NCI-H2081 (cell line): ENCODE measurements at regions not wholly inside any gene's neighbourhood (a gene's known extent, or its start where the extent isn't known, plus 50 kb on each side); places are given as distances from the start of the nearest gene placed in this dataset.

Experiments used
- DNase-seq, 2 experiments: peaks; one replicate each; lab custom pipeline; 2025; lab: John Stamatoyannopoulos, UW

DNA sequence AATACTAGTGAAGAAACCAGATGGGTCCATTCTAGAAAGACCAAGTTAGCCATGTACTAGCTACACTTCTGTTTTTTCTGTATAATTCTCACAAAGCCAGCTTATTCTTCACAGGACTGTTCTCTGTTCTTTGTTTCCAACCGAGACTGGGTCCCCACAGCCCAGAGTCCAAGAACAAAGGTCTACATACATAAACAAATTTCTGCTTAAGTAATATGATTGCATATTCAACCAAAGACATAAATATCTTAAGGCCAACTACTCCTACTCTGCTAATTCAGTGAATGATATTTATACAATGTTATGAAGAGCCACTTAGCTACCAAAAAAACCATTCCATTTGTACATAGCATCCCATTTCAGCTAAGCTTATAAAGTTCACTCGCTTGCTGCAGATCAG lies 299.8 kb upstream of the CCDC54 start:
- no peak for DNase-seq

DNA sequence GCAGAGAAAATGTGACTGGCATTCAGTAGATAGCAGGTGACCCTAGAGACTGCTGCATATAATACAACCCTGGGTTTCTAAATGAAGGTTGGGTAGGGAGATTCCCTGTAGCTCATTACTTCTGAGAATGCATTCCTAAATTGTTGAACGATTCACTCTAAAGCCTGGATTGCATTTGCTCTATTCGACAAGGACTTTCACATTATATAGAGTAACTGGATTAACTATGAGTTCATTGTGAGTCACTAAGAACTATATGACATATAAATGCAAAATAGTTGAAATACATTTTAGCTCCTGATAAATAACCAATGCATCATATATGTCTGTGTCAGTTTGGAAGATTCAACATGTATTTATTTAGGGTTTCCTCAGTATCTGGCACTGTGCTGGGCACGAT lies 294.7 kb upstream of the CCDC54 start:
- DNase-seq, result no peak

DNA sequence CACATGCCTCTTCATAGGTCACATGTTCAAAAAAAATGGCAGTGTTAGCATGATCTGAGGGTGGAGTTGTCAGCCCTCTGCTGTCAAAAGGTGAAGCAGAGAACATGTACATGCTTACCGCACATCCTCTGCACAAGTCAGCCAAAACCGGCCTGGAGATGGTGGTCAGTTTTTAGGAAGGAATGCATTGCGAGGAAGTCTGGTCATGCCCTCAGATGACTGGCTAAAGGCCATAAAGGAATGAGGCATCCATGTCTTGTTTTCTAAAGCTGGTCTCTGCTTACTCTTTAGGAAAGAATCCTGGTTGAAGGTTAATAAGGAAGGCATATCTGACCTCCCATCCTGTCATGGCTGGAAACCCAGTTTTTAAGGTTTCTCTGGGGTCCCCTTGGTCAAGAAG lies 292.0 kb upstream of the CCDC54 start:
- no peak for DNase-seq

DNA sequence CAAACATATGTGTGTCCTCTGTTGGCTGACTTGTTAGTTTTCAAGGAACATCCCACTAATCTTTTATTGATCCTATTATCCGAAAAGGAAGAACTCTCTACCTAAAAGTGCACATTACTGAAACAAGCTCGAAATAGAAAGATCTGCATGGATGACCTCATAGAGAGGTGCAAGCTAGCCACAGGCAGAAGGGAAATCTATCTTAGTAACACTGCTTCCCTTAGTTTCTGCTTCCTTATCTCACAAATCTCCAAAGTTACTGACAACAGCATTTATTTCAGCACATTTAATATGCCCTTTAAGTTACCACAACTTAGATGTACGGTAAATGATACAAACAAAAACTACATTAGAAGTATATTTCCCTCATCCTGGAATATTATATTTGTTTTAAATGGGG lies 285.1 kb upstream of the CCDC54 start:
- DNase-seq, result no peak

DNA sequence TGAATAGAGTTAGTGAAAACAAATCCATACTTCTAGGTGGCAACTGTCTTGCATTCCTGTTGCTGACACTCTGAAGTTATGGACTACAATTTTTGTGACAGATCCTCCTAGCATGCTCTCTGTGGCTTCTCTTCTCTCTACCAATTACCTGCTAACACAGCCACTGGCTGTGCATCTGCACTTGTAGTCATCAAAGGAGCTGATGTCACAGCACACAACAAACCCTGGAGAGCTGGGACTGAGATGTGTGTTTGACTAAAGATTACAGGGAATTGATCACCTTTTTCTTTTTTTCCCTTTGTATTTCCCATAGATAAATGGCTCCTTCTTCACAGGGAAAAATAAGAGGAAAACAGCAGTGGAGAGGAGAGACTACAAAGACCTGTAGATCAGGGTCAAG lies 278.4 kb upstream of the CCDC54 start:
- DNase-seq, result no peak

DNA sequence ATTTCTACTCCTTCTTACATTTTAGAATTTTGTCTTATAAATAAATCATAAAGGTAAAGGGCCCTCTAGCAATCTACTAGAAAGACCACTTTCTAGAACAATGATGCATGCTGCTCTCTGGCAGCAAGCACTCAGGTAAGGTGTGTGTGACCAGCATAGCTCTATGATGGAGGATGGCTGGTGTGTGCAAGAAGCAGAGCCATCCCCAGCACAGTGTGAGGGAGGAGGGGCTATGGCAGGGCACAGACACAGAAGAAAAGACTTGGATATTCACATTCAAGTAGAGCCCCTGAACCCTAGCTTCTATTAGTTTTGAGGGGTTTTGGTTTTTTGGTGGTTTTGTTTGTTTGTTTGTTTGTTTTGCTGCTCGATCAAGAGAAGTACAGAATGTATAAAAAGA lies 277.1 kb upstream of the CCDC54 start:
- DNase-seq, result no peak

DNA sequence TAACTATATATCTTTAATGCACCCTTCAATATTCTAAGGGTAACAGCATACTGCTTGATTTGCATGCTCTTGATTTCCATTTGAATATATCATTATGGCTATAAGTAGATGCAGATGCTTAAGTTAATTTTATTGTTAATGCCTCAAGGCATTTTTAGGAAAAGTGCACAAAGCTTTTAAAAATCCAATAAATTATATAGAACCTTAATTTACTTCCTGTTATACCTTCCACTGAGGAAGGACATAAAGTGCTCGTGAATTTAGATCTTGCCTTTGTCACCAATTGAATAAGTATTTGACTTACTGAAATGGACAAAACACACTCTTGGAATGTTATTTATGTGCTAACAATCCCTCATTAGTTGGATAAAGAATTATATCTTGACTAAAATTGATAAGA lies 276.7 kb upstream of the CCDC54 start:
- no peak for DNase-seq

DNA sequence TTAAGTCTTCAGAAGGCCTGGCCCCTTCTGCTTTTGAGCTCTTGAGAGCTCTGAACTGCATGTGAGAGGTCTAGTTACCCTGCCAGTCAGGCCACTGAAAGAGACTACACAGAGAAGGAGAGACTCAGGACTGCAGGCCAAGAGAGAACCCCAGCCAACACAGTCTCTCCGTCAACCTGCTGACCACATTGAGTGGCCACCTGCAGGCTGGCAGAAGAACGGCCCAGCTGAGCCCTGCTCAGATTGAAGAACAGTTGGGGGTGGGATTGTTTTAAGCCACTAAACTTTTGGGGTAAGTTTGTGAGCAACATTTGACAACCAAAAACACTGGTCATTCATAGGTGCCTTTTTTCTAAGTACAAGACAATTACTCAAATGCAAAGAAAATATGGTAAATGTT lies 273.5 kb upstream of the CCDC54 start:
- no peak for DNase-seq

DNA sequence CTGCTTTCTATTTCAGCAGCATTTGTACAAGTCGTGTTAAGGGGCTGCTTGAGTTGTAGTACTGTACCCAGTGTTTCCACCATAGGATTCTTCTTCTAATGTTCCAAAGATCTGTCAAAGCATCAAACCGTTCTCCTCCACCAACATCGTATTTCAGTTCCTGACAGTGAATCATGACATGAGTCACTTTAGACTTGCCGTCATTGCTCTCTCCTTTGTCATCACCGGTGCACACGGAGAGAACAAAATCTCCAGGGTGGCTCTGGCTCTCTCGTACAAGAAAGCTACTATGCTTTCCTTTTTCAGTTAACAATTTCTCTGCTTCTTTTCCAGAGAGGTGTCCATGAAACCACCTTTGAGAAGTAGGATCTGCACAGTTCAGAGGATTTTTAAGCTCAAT lies 270.9 kb upstream of the CCDC54 start:
- no peak for DNase-seq

DNA sequence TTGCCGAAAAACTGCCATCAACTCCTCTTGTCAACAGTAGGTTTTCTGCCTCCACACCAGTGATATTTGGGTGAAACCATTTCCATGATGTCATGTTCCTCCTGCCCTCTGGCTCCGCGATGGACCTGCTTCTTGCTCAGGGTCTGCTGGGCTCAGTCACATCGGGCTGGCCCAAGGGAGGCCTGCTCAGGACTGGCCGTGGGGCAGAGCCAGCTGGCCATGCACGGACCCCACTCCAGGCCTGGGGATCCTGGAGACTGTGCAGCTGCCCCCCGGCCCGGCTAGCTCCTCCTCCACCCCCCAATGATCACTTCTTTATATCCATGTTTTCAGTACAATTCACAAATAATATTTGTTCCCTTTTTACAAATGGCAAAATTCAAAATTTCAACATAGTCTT lies 270.3 kb upstream of the CCDC54 start:
- DNase-seq, result no peak

DNA sequence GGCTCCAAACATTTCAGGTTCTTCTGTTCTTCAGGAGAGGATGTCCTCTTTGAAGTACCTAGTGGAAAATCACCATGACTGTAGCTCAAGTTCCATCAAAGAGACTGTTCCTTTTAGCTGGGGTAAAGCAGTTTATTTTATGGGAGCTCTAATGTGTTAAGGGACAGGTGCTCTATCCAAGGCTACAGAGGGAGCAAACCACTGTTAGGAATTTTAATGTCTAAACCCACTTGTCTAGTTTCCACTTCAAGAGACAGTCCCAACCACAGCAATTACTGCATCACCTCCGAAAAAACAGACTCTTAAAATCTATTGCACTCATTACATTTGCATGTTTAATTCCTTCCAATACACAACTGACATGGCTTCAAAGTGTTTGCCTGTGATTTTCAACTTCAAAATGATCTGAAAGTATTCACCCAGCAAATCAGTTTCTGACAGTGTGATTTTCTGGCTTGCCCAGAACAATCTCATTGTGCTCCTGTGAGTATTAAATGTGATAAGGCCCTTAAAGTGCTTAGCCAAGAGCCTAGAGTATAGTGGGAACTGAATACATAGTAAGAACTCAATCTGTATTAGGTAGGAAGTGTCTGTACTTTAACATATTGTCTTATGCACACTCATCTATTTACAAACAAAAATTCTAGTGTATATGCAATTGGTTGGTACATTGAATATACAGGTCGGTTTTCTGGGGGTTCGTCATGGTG lies 266.5 kb upstream of the CCDC54 start:
- no peak for DNase-seq

DNA sequence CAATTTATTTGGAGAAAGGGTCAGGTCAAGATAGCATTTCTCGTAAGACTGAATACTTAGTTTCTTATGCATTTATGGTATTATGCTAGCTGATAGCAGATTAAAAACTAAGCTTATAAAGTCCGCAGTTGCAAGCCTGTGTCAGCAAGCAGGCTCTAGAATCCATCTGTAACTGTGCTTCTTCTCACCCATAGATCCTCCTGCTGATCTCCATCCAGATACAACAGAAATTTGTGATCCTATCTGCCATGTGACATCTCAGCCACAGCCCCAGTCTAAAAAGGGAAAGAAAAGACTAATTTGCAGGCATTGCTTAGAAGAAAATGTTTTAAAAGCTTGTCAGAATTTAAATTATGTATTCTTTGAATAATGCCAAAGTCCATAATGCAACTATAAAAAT lies 265.4 kb upstream of the CCDC54 start:
- DNase-seq, result no peak

DNA sequence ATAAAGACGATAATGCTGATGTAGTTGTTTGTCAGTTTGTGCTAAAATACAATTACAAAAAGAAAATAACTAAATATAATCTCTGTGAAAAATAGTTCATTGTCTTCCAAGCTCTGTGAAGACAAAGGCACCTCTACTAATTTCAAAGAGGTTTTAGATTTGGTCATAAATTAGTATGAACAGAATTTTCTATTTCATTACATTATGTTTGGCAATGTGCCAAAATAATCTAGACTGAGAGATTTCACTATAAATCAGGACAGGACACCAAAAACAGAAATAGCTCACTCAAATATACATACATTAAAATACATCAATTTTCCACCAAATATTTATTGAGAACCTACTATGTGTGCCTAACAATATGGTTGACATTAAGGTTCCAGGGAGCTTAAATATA lies 264.9 kb upstream of the CCDC54 start:
- no peak for DNase-seq

DNA sequence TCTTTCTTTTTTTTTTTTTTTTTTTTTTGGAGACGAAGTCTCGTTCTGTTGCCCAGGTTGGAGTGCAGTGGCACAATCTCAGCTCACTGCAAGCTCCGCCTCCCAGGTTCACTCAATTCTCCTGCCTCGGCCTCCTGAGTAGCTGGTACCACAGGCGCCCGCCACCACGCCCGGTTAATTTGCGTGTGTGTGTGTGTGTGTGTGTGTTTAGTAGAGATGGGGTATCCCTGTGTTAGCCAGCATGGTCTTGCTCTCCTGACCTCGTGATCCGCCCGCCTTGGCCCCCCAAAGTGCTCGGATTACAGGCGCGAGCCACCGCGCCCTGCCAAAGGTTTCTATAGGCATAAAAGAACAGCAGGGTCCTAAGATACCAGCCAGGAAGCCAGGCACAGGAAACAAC lies 261.0 kb upstream of the CCDC54 start:
- peak in 1 of 2 experiments; percentile 8 for DNase-seq

DNA sequence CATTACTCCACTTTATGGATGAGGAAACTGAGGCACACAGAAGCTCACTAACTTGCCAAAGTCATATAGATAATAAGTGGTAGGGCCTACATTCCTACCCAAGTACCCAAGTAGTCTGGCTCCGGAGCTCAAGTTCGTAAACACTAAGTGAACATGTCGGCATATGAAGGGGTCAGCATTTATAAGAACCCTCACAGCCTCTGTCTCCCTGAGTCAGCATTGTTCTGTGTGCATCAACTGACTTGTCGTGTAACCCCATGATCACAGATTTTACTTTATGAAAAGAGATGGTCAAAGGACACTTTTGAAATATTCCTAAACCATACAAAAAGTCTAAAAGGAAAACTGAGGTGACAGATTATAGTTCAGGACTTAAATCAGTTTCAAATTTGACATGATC lies 260.1 kb upstream of the CCDC54 start:
- no peak for DNase-seq

DNA sequence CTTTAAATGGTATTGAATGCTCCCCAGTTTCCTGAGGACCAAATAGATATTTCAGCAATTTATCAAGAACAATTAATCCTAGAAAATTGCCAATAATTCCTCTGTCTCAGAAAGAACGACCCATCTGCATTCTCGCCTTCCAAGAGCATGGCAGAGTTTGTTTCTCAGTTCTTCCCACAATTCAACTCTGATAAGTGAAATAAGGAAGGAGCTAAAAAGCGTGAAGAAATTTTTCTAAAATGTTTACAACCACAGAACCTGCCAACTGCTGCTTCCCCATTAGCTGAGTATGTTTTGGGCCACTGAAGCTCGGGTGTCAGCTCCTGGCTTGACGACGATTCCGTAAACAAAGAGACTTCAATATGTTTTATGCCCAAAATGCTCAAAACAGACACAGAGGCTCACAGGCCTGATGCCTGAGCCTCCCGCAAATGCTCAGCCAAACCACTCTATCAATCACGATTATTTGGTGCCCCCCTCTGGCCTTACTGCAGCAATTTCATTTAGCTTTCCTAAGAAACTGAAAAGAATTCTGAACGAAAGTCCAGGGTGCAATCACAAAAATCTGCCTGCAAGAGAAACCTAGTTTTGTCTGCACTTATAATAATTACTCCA lies 259.2 kb upstream of the CCDC54 start:
- DNase-seq, result peak; percentile 42 to 63

DNA sequence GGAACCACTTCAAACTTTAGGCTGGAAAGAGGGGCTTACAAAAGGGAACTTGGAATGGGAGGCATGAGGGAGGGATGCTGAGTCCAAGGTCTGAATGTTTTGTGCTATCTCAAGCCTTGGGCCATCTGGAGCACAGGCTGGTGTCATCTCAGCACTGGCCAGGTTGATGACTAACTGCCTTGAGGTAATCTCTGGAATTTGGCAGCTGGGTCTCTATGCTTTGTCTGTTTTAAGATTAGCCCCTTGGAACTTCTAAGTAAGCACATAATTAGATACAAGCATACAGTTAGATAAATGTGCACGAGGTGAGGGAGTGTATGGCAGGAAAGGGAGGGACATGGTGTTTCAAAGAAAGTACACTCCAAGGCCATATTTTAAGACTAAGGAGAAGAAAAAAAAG lies 252.4 kb upstream of the CCDC54 start:
- DNase-seq, result no peak

DNA sequence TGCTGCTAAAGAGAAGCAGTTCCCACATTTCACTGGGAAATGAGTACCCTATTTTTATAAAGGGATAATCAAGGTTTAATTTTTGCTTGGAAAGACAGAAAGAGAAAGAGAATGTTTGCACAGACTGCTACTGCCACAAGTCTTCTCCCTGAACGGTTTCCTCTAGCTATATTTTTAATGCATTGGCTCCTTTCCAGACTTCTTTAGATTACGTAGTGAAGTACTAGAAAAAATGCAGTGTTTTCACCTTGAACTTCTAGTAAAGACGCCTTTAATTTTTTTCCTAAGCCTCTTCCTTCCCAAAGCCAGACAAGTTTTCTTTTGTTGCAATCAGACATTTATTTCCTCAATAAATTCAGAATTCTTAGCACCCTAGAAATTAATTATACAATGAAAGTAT lies 248.3 kb upstream of the CCDC54 start:
- no peak for DNase-seq

DNA sequence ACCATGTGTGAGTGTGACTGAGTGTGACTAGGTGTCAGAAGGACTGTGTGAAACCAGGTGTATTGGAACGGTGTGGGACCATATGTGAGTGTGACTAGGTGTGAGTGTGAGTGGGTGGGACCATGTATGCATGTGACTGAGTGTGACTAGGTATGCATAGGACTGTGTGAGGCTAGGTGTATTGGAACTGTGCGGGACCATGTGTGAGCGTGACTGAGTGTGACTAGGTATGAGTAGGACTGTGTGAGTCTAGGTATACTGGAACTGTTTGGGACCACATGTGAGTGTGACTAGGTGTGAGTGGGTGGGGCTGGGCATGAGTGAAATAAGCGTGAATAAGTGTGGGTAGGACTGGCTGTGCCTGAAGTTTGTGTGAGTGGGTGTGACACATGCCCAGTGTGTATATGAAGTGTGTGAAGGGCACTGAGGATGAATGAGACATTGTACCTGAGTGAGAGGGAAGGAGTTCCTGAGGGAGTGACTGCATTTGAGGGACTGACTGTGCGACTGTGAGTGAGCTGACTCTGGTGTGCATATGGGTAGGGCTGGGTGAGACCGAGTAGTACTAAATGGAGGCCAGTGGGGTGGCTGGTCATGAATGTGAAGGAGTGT lies 247.0 kb upstream of the CCDC54 start:
- DNase-seq, result no peak

DNA sequence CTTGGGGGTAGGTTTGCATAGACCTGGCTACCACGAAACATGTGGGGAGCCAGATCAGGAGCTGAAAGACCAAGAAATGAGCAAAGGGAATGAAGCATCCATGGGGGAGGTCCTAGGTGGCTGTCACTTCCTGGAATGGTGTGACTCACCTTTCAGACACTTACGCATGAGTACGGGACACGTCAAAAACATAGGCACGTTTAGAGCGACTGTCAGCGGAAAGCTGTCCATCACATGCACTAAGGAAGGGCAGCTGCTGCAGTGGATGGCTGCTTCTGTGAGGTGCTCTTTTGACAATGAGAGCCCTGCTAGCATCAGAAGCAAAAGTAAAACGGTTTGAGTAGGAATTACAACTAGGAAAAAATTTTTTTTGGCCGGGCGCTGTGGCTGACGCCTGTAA lies 244.6 kb upstream of the CCDC54 start:
- no peak for DNase-seq

DNA sequence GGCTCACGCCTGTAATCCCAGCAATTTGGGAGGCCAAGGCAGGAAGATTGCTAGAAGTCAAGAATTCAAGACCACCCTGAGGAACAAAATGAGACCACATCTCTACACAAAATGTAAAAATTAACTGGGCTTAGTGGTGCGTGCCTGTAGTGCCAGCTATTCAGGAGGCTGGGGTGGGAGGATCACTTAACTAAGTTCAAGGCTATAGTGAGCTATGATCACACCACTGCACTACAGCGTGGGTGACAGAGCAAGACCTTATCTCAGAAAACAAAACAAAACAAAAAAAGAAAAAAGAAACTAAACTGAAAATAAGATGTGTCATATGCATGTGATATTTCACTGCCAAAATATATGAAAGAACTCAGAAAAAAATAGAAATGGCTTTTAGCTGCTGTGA lies 243.3 kb upstream of the CCDC54 start:
- DNase-seq, result no peak

DNA sequence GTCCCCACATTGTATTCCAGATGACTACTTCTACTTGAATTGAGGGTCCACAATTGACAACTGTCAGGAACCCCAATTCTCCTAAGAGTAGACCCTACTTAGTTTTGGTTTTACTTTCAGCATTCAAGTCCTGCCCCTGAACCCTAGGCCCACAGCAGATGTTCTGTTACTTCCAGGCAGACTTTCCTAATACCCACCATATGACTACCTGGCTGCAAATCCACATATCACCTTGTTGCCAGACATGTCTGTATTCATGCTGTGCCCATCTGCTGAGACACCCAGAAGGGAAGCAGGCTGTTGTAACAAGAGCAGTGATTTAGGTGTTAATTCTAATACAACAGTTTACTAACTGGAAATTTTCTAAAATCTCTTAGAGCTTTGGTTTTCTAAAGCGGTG lies 235.1 kb upstream of the CCDC54 start:
- DNase-seq, result no peak

DNA sequence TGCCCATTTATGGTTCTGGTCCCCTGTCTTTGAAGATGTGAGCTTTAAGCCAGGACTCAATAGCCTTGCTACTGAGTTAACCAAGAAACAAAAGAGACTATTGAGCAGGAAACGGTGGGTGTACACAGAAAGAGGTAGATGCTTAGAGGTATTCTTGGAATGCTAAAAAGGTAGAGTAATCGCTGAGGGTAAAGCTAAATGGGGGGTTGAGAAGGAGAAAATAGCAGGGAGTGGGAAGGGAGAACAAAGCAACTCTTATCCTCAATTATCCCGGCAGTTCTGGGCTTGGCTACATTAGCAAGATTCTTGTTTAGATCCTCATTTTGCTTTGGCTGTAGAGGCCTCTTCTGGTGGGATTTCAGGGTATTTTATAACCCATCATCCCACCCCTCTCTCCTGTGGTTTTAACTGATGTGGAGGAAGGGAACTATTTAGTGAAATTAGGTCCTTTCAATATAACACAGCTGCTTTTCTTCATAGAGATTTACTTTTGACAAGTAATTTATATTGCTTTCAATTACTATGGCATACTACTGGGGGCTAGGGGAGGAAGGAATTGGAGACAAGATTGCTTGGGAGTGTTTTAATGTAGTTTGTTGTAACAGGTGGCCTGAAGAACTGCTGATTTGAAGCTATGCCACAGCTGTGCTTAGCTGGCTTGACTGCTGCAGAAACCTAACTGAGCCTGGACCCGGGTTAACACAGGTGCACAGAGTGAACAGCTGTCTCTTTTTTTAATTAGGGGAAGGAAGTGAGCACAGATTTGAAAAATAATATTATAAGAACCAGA lies 234.3 kb upstream of the CCDC54 start:
- DNase-seq, result peak in 1 of 2 experiments; percentile 4
